Suppressor macrophage (primary cell): ENCODE measurements at regions not wholly inside any gene's neighbourhood (a gene's known extent, or its start where the extent isn't known, plus 50 kb on each side); places are given as distances from the start of the nearest gene placed in this dataset.

ENCODE experiments used
- DNase-seq, 4 experiments: peaks; one replicate each; pipeline ENCODE4 v3.0.0-alpha.2; 2020 to 2022

- DNase-seq: peak in 2 of 4 experiments; percentile 13 to 15
Observed at GRCh38 chr12:115504306-115505290, 772.9 kb downstream of the MED13L start.

GRCh38 chr12:115500872-115501271, 776.6 kb downstream of the MED13L start:
- peak in 3 of 4 experiments; percentile 4 to 13 (median 13) for DNase-seq

- DNase-seq: no peak
Observed at GRCh38 chr12:115495300-115495699, 782.2 kb downstream of the MED13L start.

GRCh38 chr12:115492553-115492952, 784.9 kb downstream of the MED13L start:
- no peak for DNase-seq

- DNase-seq: no peak
Observed at GRCh38 chr12:115491511-115492250, 785.8 kb downstream of the MED13L start.

DNA sequence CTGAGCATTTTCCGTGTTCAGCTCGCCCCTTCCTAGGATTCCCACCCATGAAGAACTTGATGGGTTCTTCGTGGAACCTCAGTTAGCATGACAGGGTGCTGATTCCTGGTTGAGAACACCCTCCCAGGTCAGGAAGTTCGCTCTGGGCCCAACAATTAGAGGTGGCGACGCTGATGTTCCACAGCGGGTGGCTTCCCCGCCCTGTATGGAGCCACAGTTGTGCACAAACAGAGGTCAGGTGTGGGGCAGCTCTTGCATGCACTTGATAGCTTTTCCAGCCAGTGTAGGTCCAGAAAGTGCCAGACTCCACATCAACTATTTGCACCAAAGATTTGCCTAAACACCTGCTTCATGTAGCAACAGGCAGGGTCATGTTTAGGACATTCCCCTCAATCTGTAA, 788.2 kb downstream of the MED13L start:
- no peak for DNase-seq

DNA sequence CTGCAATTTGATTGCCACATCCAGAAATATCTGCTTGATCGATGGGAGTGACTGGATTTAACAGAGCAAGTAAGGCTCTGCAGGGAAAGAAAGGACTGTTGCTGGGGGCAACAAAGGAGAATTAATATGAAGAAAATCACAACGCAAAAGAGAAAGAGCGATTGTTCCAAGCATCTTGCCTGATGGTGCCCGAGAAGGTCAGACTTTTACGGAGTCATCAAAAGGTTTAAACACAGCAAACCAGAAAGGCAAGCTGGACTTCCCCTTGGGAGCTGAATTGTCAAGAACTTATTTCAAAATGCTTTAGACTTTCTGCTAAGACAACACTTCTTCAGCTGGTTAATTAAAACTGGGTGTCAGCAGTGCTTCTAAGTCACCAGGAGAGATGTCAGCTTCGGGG, 791.5 kb downstream of the MED13L start:
- no peak for DNase-seq

GRCh38 chr12:115485503-115485902, 792.0 kb downstream of the MED13L start:
- no peak for DNase-seq

- DNase-seq: no peak
Observed at GRCh38 chr12:115482943-115483342, 794.5 kb downstream of the MED13L start.

GRCh38 chr12:115481141-115481540, 796.4 kb downstream of the MED13L start:
- DNase-seq: no peak

- no peak for DNase-seq
Observed at GRCh38 chr12:115478505-115478904, 794.5 kb upstream of the TBX3 start.

DNA sequence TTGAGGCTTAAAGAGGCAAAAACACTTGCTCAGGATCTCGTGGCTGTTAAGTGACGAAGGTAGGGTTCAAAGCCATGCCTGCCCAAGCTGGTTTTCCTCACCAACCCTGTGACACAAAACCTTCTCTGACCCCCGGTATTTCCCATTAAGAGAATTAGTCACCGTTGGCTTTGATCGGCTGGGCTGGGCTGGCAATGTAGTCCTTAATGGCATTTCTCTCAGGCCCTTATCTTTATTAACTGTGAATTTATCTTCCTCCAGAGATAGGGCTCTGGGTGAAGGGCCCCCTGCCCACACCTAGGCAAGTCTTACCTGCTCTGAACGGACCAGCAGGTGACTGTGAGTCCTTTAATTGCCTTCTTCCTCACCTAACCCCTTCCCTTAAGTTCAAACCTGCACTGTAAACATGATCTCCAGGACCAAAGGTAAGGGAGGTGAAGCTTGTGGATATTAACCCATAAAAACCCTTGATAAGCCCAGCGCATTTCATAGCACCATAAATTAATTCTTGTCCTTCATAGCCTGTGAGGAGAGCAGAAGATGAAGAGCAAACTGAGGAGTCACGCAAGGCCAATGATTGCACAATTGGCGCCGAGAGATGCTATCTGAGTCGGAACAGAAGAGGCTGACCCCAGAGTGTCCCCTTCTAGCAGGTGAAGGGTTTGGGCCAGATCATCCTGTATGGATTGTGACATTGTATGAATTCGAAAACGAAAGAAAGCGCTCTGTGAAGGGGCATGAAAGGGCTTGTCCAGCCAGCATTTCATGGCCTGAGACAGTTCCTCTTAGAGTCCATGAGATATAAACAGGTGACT, 790.8 kb upstream of the TBX3 start:
- DNase-seq: no peak

GRCh38 chr12:115473257-115473956, 789.4 kb upstream of the TBX3 start:
- DNase-seq: no peak

- DNase-seq: no peak
Observed at GRCh38 chr12:115472852-115473251, 788.9 kb upstream of the TBX3 start.

GRCh38 chr12:115470977-115471376, 787.0 kb upstream of the TBX3 start:
- no peak for DNase-seq

GRCh38 chr12:115470526-115470925, 786.6 kb upstream of the TBX3 start:
- DNase-seq: no peak

- no peak for DNase-seq
Observed at GRCh38 chr12:115468087-115468510, 784.1 kb upstream of the TBX3 start.

DNA sequence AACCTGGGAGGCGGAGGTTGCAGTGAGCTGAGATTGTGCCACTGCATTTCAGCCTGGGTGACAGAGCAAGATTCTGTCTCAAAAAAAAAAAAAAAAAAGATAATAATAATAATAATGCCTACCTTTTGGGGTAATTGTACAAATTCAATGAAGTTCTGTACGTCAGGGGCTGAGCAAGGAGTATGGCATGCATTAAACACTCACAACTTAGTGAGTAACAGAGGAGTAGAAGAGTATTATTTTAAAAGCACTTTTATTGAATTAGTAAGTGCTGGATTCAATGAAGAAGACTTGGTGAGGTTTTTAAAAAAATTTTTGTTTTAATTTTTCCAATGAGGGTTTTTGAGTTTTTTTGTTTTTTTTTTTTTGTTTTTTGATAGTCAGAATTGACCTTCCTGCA, 783.6 kb upstream of the TBX3 start:
- DNase-seq: no peak

- no peak for DNase-seq
Observed at GRCh38 chr12:115466076-115466475, 782.1 kb upstream of the TBX3 start.

DNA sequence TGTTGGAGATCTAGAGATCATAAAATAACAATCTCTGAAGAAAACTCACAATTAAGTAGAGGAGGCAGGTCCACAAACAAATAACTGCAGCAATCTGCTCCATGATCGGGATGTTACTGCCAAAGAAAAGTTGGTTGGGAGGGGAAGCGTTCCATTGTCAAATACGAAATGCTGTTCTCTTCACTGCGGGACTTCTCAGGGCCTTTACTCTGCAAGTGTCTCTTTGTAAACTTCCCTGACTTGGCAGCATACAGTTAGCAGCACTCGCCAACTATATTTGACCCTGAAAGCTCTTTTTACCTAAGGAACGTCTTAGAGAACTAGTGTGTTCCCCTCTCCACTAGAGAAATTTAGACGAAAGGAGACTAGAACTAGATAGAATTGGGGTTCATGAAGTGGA, 780.7 kb upstream of the TBX3 start:
- no peak for DNase-seq

- DNase-seq: no peak
Observed at GRCh38 chr12:115464111-115464581, 780.2 kb upstream of the TBX3 start.

- no peak for DNase-seq
Observed at GRCh38 chr12:115461401-115461800, 777.4 kb upstream of the TBX3 start.
